Activated CD4-positive, alpha-beta T cell treated with anti-CD3 and anti-CD28 coated beads, Interleukin-2, amount 10 ng/mL, durations not matched to agents 7 days and 5 days (primary cell): ENCODE measurements at regions not wholly inside any gene's neighbourhood (a gene's known extent, or its start where the extent isn't known, plus 50 kb on each side); places are given as distances from the start of the nearest gene placed in this dataset.

Source experiments
- CTCF ChIA-PET: fragments of 350-600 bp; sonication (Branson Sonifier 250); formaldehyde crosslinking; loops from one replicate; lab custom pipeline; 2021; ENCODE audit warnings: antibody characterized with exemption; lab: Charles Lee
- POLR2A ChIA-PET: fragments of 350-600 bp; sonication (Branson Sonifier 250); formaldehyde crosslinking; loops from one replicate; lab custom pipeline; 2021; ENCODE audit warnings: antibody characterized with exemption; lab: Charles Lee
- DNase-seq: peaks from one replicate; pipeline ENCODE4 v3.0.0-alpha.2; 2020
- H3K27ac Mint-ChIP-seq: one replicate; pipeline ENCODE4 v1.8.0; 2021; ENCODE audit warnings: mild to moderate bottlenecking, moderate library complexity, mixed read lengths
- H3K27me3 Mint-ChIP-seq: one replicate; pipeline ENCODE4 v1.8.0; 2021; ENCODE audit warnings: mixed read lengths
- H3K36me3 Mint-ChIP-seq: one replicate; pipeline ENCODE4 v1.8.0; 2021; ENCODE audit warnings: low read depth, mixed read lengths
- H3K4me1 Mint-ChIP-seq: one replicate; pipeline ENCODE4 v1.8.0; 2021; ENCODE audit warnings: mixed read lengths
- H3K4me3 Mint-ChIP-seq: one replicate; pipeline ENCODE4 v1.8.0; 2021; ENCODE audit warnings: mild to moderate bottlenecking, moderate library complexity, mixed read lengths
- H3K9me3 Mint-ChIP-seq: one replicate; pipeline ENCODE4 v1.8.0; 2021; ENCODE audit warnings: mixed read lengths

DNA sequence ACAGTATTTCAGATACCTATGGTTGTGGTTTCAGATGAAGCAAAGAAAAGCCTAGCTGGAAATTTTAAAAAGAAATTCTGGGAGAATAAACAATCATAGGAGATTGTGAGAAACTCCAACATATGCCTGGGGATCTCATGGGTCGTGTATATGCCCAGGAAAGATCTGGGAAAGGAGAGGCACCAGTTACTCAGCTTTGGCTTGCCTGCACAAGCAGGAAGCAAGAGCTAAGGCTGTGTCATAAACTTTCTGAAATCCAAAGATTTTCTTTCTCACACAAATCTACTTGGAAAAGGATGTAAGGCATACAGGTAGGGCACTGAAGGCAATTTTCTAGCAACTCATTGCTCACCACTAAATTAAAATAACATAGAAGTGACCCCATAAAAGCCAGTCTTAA, 373.6 kb downstream of the CDC14C start:
- no peaks in the 10 kb centered on the region for H3K36me3 Mint-ChIP-seq
- no peaks in the 10 kb centered on the region for H3K27me3 Mint-ChIP-seq
- no peak overlapping the region for H3K4me3 Mint-ChIP-seq
- CTCF ChIA-PET = no interaction called here
- POLR2A ChIA-PET = no interaction called here
- no peaks in the 10 kb centered on the region for H3K4me1 Mint-ChIP-seq
- H3K9me3 Mint-ChIP-seq = peaks cover 3% of the 10 kb centered on the region
- no peak overlapping the region for H3K27ac Mint-ChIP-seq
- DNase-seq = no peak

GRCh38 chr7:49308787-49309186, 384.4 kb downstream of the CDC14C start:
- CTCF ChIA-PET = no interaction called here
- H3K4me1 Mint-ChIP-seq = no peaks in the 10 kb centered on the region
- H3K36me3 Mint-ChIP-seq = no peaks in the 10 kb centered on the region
- no peak overlapping the region for H3K4me3 Mint-ChIP-seq
- no peaks in the 10 kb centered on the region for H3K27me3 Mint-ChIP-seq
- no peak for DNase-seq
- H3K9me3 Mint-ChIP-seq = no peaks in the 10 kb centered on the region
- POLR2A ChIA-PET = no interaction called here
- no peak overlapping the region for H3K27ac Mint-ChIP-seq

GRCh38 chr7:49320083-49320482, 395.7 kb downstream of the CDC14C start:
- POLR2A ChIA-PET = no interaction called here
- H3K9me3 Mint-ChIP-seq = no peaks in the 10 kb centered on the region
- H3K27ac Mint-ChIP-seq = no peak overlapping the region
- H3K27me3 Mint-ChIP-seq = no peaks in the 10 kb centered on the region
- H3K4me3 Mint-ChIP-seq = no peak overlapping the region
- CTCF ChIA-PET = no interaction called here
- no peak for DNase-seq
- H3K36me3 Mint-ChIP-seq = no peaks in the 10 kb centered on the region
- H3K4me1 Mint-ChIP-seq = no peaks in the 10 kb centered on the region

DNA sequence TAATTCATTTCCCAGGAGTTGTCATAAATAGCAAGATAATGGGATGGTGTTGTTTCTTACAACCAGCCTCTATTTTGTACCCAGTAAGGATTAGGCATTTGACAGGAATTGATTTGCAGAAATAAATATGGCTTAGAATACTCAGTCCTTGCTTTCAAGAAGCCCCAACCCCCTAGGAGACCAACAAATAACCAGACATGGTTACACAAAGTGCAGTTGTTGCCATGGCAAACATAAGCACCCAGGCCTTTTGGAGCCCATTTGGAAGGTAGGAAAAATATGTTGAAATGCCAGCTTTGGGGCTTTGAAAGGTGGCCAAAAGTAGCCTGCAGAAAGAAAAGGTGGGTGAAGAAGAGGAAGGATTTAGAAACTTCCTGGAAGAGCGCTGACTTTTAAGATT, 397.5 kb downstream of the CDC14C start:
- no peak overlapping the region for H3K27ac Mint-ChIP-seq
- no peak for DNase-seq
- H3K9me3 Mint-ChIP-seq = no peaks in the 10 kb centered on the region
- H3K27me3 Mint-ChIP-seq = no peaks in the 10 kb centered on the region
- POLR2A ChIA-PET = no interaction called here
- no peak overlapping the region for H3K4me3 Mint-ChIP-seq
- H3K36me3 Mint-ChIP-seq = no peaks in the 10 kb centered on the region
- CTCF ChIA-PET = no interaction called here
- H3K4me1 Mint-ChIP-seq = no peaks in the 10 kb centered on the region

DNA sequence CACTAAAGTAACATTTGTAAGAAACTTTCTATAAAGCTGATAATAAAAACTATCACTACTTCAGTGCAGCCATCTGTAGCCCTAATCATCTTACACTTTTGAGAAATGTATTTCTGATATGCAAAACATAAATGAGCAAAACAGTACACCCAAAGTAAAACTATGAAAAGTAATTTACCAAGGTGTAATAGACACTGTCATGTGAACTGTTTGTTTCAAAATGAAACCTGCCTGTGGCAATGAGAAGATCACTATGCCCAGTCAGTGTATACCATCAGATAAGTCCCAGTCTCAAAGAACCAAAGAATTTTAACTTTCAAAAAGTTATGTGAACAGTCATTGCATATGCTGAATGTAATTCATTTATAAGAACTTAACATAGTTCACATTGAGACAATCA, 398.1 kb downstream of the CDC14C start:
- Mint-ChIP-seq H3K4me1 (no peaks in the 10 kb centered on the region), H3K4me3 (no peak overlapping the region), H3K9me3 (no peaks in the 10 kb centered on the region), H3K27ac (no peak overlapping the region), H3K27me3 (no peaks in the 10 kb centered on the region), H3K36me3 (no peaks in the 10 kb centered on the region)
- POLR2A ChIA-PET = no interaction called here
- DNase-seq = no peak
- CTCF ChIA-PET = no interaction called here

DNA sequence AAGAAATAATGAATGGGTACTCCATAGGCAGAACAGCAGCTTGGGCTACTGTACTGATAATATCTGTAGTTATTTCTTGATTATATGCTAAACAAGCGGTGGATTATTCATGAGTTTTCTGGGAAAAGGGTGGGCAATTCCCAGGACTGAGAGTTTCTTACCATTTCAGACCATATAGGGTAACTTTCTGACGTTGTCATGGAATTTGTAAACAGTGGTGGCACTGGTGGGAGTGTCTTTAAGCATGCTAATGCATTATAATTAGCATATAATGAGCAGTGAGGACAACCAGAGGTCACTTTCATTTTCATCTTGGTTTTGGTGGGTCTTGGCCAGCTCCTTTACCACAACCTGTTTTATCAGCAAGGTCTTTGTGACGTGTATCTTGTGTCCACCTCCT, 399.7 kb downstream of the CDC14C start:
- ChIA-PET CTCF (no interaction called here), POLR2A (no interaction called here)
- H3K4me3 Mint-ChIP-seq = no peak overlapping the region
- no peaks in the 10 kb centered on the region for H3K9me3 Mint-ChIP-seq
- no peak overlapping the region for H3K27ac Mint-ChIP-seq
- no peak for DNase-seq
- no peaks in the 10 kb centered on the region for H3K4me1 Mint-ChIP-seq
- H3K27me3 Mint-ChIP-seq = no peaks in the 10 kb centered on the region
- H3K36me3 Mint-ChIP-seq = no peaks in the 10 kb centered on the region

- no peaks in the 10 kb centered on the region for H3K9me3 Mint-ChIP-seq
- no peaks in the 10 kb centered on the region for H3K27me3 Mint-ChIP-seq
- no peak overlapping the region for H3K27ac Mint-ChIP-seq
- ChIA-PET CTCF (no interaction called here), POLR2A (no interaction called here)
- no peak overlapping the region for H3K4me3 Mint-ChIP-seq
- H3K4me1 Mint-ChIP-seq = no peaks in the 10 kb centered on the region
- DNase-seq = no peak
- H3K36me3 Mint-ChIP-seq = no peaks in the 10 kb centered on the region
Observed at GRCh38 chr7:49324707-49325106, 400.4 kb downstream of the CDC14C start.

- H3K4me1 Mint-ChIP-seq = no peaks in the 10 kb centered on the region
- no peak overlapping the region for H3K4me3 Mint-ChIP-seq
- no peak overlapping the region for H3K27ac Mint-ChIP-seq
- no peak for DNase-seq
- ChIA-PET POLR2A (no interaction called here), CTCF (no interaction called here)
- H3K36me3 Mint-ChIP-seq = no peaks in the 10 kb centered on the region
- no peaks in the 10 kb centered on the region for H3K27me3 Mint-ChIP-seq
- H3K9me3 Mint-ChIP-seq = no peaks in the 10 kb centered on the region
Observed at GRCh38 chr7:49325571-49325970, 401.2 kb downstream of the CDC14C start.

DNA sequence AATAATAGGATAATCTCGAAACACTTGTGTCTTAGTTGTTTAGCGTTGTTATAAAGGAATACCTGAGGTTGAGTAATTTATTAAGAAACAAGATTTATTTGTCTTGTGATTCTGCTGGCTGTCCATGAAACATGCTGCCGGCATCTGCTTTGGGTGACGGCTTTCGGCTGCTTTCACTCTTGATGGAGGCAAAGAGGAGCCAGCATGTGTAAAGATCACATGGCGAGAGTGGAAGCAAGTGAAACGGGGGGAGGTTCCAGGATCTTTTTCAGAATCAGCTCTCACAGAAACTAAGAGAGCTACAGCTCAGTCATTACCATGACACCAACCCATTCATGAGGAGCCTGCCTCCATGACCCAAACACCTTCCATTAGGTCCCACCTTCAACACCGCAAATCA, 402.8 kb downstream of the CDC14C start:
- no peak for DNase-seq
- ChIA-PET CTCF (no interaction called here), POLR2A (no interaction called here)
- Mint-ChIP-seq H3K4me3 (no peak overlapping the region), H3K27me3 (no peaks in the 10 kb centered on the region), H3K27ac (no peak overlapping the region), H3K9me3 (no peaks in the 10 kb centered on the region), H3K36me3 (no peaks in the 10 kb centered on the region), H3K4me1 (no peaks in the 10 kb centered on the region)

DNA sequence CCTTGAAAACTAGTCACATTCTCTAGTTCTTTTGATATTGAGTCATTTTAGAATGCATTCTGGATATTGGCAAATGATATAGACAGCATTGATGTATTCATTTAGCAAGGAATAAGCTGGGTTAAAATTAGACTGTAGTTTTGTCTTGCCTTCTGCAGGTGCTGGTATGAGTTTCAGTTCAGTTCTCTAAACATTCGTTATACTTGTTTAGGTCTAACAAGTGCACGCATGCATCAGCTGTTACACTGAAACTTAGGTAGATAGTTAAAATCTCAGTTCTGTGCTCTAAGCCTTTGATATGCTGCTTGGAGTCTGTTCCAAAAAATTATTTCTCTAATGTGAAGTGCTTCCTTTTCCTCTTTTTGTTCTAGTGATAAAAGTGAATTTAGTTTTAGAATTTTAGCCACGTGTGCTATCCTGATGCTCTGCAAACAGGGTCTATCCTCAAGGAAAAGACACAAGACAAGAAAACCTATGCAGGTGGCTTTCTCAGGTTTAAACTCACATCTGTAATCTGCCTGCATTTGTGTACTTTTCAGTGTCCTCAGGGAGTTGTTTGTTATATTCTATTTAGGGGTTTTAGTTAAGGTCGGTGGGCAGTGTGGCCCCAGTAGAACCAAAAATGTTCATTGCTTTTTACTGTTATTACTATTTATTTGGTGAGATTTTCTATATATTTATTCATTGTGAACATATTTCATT, 409.0 kb downstream of the CDC14C start:
- H3K4me1 Mint-ChIP-seq = no peaks in the 10 kb centered on the region
- no peaks in the 10 kb centered on the region for H3K27me3 Mint-ChIP-seq
- ChIA-PET CTCF (no interaction called here), POLR2A (no interaction called here)
- H3K27ac Mint-ChIP-seq = no peak overlapping the region
- no peaks in the 10 kb centered on the region for H3K9me3 Mint-ChIP-seq
- no peak for DNase-seq
- no peak overlapping the region for H3K4me3 Mint-ChIP-seq
- no peaks in the 10 kb centered on the region for H3K36me3 Mint-ChIP-seq

DNA sequence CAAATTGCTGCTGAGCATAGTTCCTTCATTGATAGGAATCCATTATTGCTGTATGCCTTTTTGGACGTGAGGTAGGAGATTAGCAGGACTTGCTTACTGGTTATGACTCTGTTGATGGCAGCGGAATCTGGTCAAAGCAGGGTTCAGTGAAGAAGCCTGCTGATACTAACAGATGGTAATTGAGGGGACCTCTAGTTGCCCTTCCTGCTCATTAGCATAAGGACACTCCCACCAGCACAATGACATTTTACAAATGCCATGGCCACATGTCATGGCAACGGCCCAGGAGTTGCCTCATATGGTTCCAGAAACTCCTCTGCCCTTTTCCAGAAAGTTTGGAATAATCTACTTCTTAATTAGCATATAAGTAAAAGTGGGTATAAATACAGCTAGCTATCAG, 417.5 kb downstream of the CDC14C start:
- no peaks in the 10 kb centered on the region for H3K36me3 Mint-ChIP-seq
- no peaks in the 10 kb centered on the region for H3K27me3 Mint-ChIP-seq
- no peak for DNase-seq
- ChIA-PET POLR2A (no interaction called here), CTCF (no interaction called here)
- H3K27ac Mint-ChIP-seq = no peak overlapping the region
- H3K4me1 Mint-ChIP-seq = no peaks in the 10 kb centered on the region
- H3K4me3 Mint-ChIP-seq = no peak overlapping the region
- H3K9me3 Mint-ChIP-seq = no peaks in the 10 kb centered on the region

- ChIA-PET POLR2A (no interaction called here), CTCF (no interaction called here)
- no peak for DNase-seq
- no peak overlapping the region for H3K27ac Mint-ChIP-seq
- H3K4me3 Mint-ChIP-seq = no peak overlapping the region
- no peaks in the 10 kb centered on the region for H3K36me3 Mint-ChIP-seq
- no peaks in the 10 kb centered on the region for H3K27me3 Mint-ChIP-seq
- no peaks in the 10 kb centered on the region for H3K4me1 Mint-ChIP-seq
- no peaks in the 10 kb centered on the region for H3K9me3 Mint-ChIP-seq
Observed at GRCh38 chr7:49344556-49344955, 420.2 kb downstream of the CDC14C start.

DNA sequence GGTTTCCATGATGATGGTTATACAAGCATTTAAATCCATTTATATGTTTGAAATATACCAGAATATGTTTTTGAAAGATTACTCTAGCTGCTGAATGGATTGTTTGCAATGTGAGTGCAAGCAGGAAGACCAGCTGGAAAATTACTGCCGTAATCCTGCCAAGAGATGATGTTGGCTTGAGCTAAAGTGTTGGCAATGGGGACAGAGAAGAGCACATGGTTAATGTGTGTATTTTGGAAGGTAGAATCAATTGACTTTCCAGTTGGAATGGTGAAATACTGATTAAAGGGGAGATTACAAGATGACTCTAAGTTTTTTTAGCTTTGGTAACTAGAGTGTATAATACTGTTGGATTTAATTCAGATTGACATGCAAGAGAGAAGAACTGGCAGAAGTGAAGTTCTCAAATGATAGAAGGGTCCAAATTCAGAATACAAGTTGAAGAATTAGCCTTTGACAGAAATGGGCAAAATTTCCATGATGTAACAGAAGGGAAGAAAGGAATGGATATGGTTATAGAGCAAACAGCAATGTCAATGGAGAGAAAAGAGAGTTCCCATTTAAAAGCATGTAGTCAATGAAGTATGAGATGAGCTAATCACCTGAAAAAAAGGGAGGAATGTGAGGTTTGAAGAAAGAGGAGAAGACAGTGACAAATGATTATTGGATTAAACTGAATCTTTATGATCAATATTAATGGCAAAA, 422.0 kb downstream of the CDC14C start:
- DNase-seq = no peak
- ChIA-PET CTCF (no interaction called here), POLR2A (no interaction called here)
- H3K27me3 Mint-ChIP-seq = no peaks in the 10 kb centered on the region
- no peaks in the 10 kb centered on the region for H3K9me3 Mint-ChIP-seq
- no peak overlapping the region for H3K4me3 Mint-ChIP-seq
- no peak overlapping the region for H3K27ac Mint-ChIP-seq
- H3K4me1 Mint-ChIP-seq = no peaks in the 10 kb centered on the region
- no peaks in the 10 kb centered on the region for H3K36me3 Mint-ChIP-seq

DNA sequence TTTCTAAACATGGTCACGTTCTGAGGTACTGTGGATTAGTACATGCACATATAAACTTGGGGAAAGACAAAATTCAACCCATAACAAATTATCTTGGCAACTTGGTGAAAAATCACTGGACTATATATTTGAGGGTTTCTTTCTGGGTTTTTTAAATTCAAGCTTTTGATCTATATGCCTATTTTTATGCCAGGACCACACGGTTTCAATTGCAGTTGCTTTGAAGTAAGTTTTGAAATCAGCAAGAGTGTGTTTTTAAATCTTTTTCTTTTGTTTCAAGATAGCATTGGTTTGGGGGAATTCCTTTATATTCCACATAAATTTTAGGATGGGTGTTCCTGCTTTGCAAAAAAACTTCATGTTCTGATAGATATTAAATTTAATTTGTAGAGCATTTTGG, 406.4 kb upstream of the VWC2 start:
- ChIA-PET CTCF (no interaction called here), POLR2A (no interaction called here)
- H3K27ac Mint-ChIP-seq = no peak overlapping the region
- no peaks in the 10 kb centered on the region for H3K27me3 Mint-ChIP-seq
- no peaks in the 10 kb centered on the region for H3K4me1 Mint-ChIP-seq
- no peak for DNase-seq
- no peaks in the 10 kb centered on the region for H3K36me3 Mint-ChIP-seq
- H3K9me3 Mint-ChIP-seq = no peaks in the 10 kb centered on the region
- no peak overlapping the region for H3K4me3 Mint-ChIP-seq
